ENCODE measurements at regions not wholly inside any gene's neighbourhood (a gene's known extent, or its start where the extent isn't known, plus 50 kb on each side); places are given as distances from the start of the nearest gene placed in this dataset.

DNA sequence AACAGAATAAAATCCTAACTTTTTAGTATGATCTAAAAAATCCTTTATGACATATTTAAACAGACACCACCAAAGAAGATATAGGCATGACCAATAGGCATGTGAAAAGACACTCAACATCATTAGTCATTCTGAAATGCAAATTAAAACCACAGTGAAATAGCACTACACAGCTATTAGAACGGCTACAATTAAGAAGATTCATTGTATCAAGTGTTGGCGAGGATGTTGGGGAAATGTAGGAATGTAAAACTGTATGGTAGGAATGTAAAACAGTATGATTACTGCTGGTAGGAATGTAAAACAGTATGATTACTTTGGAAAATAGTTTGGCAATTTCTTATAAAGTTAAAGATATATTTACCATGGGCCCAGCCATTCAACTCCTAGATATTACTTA is 253.3 kb upstream of the TCF4 start:
- Histone ChIP-seq H3K4me1 (no peaks in the 10 kb centered on the region), H3K36me3 (no peaks in the 10 kb centered on the region), H3K4me3 (no peak overlapping the region), H3K27ac (no peak overlapping the region), H3K27me3 (no peaks in the 10 kb centered on the region), H3K9me3 (peaks cover 0 to 7% (median 4%) of the 10 kb centered on the region in 3 donors)
- 71 to 83% methylated on average over 2 of the region's 2 CpGs for WGBS, 2 donors
- intact Hi-C loops (cut with DNase I), result no loop called here
- DNase-seq, result no peak
- TF ChIP-seq POLR2A (IDR thresholded peaks at IDR 0.05), result no peak
- TF ChIP-seq, protein P1, sequence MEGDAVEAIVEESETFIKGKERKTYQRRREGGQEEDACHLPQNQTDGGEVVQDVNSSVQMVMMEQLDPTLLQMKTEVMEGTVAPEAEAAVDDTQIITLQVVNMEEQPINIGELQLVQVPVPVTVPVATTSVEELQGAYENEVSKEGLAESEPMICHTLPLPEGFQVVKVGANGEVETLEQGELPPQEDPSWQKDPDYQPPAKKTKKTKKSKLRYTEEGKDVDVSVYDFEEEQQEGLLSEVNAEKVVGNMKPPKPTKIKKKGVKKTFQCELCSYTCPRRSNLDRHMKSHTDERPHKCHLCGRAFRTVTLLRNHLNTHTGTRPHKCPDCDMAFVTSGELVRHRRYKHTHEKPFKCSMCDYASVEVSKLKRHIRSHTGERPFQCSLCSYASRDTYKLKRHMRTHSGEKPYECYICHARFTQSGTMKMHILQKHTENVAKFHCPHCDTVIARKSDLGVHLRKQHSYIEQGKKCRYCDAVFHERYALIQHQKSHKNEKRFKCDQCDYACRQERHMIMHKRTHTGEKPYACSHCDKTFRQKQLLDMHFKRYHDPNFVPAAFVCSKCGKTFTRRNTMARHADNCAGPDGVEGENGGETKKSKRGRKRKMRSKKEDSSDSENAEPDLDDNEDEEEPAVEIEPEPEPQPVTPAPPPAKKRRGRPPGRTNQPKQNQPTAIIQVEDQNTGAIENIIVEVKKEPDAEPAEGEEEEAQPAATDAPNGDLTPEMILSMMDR (IDR thresholded peaks at IDR 0.05), result no peak

DNA sequence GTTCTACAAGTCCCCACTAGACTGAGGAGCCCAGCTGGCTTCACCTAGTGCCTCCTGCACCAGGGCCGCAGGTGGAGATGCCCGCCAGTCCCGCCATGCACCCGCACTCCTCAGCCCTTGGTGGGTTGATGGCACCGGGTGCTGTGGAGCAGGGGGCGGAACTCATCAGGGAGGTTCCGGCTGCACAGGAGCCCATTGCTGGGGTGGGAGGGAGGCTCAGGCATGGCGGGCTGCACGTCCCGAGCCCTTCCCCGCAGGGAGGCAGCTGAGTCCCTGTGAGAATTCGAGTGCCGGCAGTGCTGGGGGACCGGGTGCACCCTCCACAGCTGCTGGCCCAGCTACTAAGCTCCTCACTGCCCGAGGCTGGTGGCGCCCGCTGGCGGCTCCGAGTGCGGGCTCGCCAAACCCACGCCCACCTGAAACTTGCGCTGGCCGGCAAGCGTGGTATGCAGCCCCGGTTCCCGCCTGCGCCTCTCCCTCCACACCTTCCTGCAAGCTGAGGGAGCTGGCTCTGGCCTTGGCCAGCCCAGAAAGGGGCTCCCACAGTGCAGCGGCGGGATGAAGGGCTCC is 252.7 kb upstream of the TCF4 start:
- intact Hi-C loops (cut with DNase I), result no loop called here
- Histone ChIP-seq H3K4me3 (no peak overlapping the region), H3K27me3 (no peaks in the 10 kb centered on the region), H3K36me3 (no peaks in the 10 kb centered on the region), H3K4me1 (no peaks in the 10 kb centered on the region), H3K27ac (no peak overlapping the region), H3K9me3 (peaks cover 0 to 7% (median 4%) of the 10 kb centered on the region in 3 donors)
- DNase-seq, result no peak
- TF ChIP-seq, protein P1 (IDR thresholded peaks at IDR 0.05), result no peak
- no peak for TF ChIP-seq POLR2A (IDR thresholded peaks at IDR 0.05)
- 87% methylated on average over 9 of the region's 30 CpGs; no CpG with 5 or more reads in 1 of the 2 donors for WGBS, 2 donors

DNA sequence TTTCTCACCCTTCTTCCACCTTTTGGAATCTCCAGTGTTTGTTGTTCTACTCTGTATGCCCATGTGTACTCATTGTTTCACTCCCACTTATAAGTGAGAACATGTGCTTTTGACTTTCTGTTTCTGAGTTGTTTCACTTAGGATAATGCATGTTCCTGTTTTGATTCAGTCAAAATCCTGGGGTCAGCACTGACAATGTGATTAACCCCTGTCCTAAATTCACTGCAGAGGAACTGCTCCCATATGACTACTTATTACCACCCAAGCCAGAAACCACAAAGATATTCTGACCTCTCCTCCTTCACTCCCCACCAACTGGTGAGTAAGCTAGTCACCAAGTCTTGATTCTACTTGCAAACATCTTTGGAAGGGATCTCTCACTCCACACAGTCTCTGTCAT is 251.4 kb upstream of the TCF4 start:
- Histone ChIP-seq H3K27ac (no peak overlapping the region), H3K36me3 (no peaks in the 10 kb centered on the region), H3K27me3 (no peaks in the 10 kb centered on the region), H3K9me3 (peaks cover 0 to 7% (median 4%) of the 10 kb centered on the region in 3 donors), H3K4me3 (no peak overlapping the region), H3K4me1 (no peaks in the 10 kb centered on the region)
- intact Hi-C loops (cut with DNase I), result no loop called here
- TF ChIP-seq, protein P1 (IDR thresholded peaks at IDR 0.05), result no peak
- no peak for TF ChIP-seq POLR2A (IDR thresholded peaks at IDR 0.05)
- DNase-seq, result no peak

DNA sequence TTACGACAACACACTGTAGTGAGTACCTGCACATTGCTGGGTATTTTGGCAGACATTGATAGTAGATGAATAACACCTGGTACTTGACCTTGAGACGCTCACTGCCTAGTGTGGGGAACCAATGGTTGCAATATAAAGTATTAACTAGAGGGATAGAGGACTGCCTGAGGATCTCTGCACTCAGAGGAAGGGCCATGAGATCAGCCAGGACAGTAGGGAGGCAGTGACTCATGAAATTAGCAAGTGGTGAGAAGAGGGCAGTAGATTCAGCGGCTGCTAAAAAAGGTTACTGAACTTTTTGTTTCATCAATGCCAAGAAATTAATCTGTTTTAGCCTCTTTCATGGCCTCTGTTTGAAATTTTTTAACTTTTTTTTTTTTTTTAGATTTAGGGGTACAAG is 250.8 kb upstream of the TCF4 start:
- intact Hi-C loops (cut with DNase I), result no loop called here
- no peak overlapping the region for H3K27ac ChIP-seq
- TF ChIP-seq POLR2A (IDR thresholded peaks at IDR 0.05), result no peak
- TF ChIP-seq, protein P1 (IDR thresholded peaks at IDR 0.05), result no peak

DNA sequence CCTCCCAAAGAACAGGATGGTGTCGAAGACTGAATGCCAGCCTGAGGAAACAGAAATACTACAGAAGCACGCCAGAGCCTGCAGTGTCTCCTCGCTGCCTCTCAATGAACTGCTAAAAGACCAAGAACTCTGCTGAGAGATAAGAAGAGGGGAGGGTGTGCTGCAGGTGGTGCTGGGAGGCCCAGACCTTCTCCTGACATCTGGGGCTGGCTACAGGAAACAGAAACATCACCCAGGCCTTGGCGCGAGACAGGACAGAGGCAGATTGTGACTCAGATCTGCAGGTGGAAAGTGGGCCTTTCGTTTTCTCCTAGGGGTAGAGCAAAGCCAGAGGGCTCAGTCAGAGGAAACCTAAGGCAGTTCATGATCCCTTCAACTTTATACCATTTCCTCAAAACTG is 250.3 kb upstream of the TCF4 start:
- no peak for DNase-seq
- WGBS, 2 donors, result 79 to 80% methylated on average over 6 of the region's 6 CpGs
- Histone ChIP-seq H3K4me1 (no peaks in the 10 kb centered on the region), H3K36me3 (no peaks in the 10 kb centered on the region), H3K27ac (no peak overlapping the region), H3K4me3 (no peak overlapping the region), H3K9me3 (peaks cover 0 to 7% (median 4%) of the 10 kb centered on the region in 3 donors), H3K27me3 (no peaks in the 10 kb centered on the region)
- intact Hi-C loops (cut with DNase I), result no loop called here
- TF ChIP-seq, protein P1 (IDR thresholded peaks at IDR 0.05), result no peak
- TF ChIP-seq POLR2A (IDR thresholded peaks at IDR 0.05), result no peak

More for the DNA sequence above, 250.8 kb upstream of the TCF4 start:
- H3K27me3 ChIP-seq, result no peaks in the 10 kb centered on the region
- DNase-seq, result no peak
- no peaks in the 10 kb centered on the region for H3K36me3 ChIP-seq
- WGBS, 2 donors, result 92 to 95% methylated on average over 3 of the region's 3 CpGs
- H3K4me3 ChIP-seq, result no peak overlapping the region
- no peaks in the 10 kb centered on the region for H3K4me1 ChIP-seq
- H3K9me3 ChIP-seq, result peaks cover 0 to 7% (median 4%) of the 10 kb centered on the region in 3 donors
